PFSK-1 (cell line): ENCODE measurements at regions not wholly inside any gene's neighbourhood (a gene's known extent, or its start where the extent isn't known, plus 50 kb on each side); places are given as distances from the start of the nearest gene placed in this dataset.

Source experiments
- FOXP2 ChIP-seq: optimal IDR thresholded peaks from 2 replicates; pipeline ENCODE3; 2011; ENCODE audit warnings: borderline replicate concordance, control low read depth, inconsistent platforms; ENCODE audit not compliant: insufficient read depth; ENCODE audit errors: extremely low read length, extremely low read depth
- POLR2AphosphoS5 ChIP-seq: IDR thresholded peaks from 2 replicates; pipeline ENCODE4 v1.6.1; 2012; ENCODE audit warnings: low read depth, mild to moderate bottlenecking, control low read depth, low read length, moderate library complexity
- SIN3A ChIP-seq: IDR thresholded peaks from 2 replicates; pipeline ENCODE4 v1.6.1; 2012; ENCODE audit warnings: mild to moderate bottlenecking, low read length, moderate library complexity, borderline replicate concordance; ENCODE audit not compliant: insufficient read depth
- TAF1 ChIP-seq: IDR thresholded peaks from 2 replicates; pipeline ENCODE4 v1.6.1; 2012; ENCODE audit warnings: low read length, control low read depth, borderline replicate concordance; ENCODE audit not compliant: insufficient read depth
- TF ChIP-seq, protein P1 (sequence below), 2 experiments: IDR thresholded peaks; 2 replicates each; pipeline versions ENCODE4 v1.6.1 to v1.8.0; 2011 to 2012; ENCODE audit warnings: low read depth in 2 of 2, low read length in 2 of 2, control low read depth in 1 of 2, inconsistent platforms in 1 of 2, mild to moderate bottlenecking in 1 of 2, moderate library complexity in 1 of 2; ENCODE audit not compliant: insufficient read depth in 1 of 2

DNA sequence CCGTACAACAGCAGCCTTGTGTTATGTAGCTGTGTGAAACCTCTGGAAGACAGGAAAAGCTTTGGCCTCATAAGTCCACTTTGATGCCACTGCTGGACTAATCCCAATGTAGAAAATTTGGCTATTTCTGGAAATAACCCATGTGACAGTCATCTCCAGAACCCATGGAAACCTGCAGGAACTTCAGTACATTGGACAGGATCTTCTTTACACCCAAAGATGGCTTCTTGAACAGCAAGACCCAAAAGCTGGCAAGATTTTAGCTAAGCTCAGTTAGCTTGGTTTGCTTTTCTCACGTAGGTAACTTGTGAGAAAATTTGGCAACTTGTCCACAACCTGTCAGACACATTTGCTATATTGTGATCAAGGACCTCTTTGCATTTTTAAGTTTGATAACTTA lies 74.8 kb upstream of the RCN1 start:
- TF ChIP-seq SIN3A = no peak
- TF ChIP-seq, protein P1, sequence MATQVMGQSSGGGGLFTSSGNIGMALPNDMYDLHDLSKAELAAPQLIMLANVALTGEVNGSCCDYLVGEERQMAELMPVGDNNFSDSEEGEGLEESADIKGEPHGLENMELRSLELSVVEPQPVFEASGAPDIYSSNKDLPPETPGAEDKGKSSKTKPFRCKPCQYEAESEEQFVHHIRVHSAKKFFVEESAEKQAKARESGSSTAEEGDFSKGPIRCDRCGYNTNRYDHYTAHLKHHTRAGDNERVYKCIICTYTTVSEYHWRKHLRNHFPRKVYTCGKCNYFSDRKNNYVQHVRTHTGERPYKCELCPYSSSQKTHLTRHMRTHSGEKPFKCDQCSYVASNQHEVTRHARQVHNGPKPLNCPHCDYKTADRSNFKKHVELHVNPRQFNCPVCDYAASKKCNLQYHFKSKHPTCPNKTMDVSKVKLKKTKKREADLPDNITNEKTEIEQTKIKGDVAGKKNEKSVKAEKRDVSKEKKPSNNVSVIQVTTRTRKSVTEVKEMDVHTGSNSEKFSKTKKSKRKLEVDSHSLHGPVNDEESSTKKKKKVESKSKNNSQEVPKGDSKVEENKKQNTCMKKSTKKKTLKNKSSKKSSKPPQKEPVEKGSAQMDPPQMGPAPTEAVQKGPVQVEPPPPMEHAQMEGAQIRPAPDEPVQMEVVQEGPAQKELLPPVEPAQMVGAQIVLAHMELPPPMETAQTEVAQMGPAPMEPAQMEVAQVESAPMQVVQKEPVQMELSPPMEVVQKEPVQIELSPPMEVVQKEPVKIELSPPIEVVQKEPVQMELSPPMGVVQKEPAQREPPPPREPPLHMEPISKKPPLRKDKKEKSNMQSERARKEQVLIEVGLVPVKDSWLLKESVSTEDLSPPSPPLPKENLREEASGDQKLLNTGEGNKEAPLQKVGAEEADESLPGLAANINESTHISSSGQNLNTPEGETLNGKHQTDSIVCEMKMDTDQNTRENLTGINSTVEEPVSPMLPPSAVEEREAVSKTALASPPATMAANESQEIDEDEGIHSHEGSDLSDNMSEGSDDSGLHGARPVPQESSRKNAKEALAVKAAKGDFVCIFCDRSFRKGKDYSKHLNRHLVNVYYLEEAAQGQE (IDR thresholded peaks at IDR 0.05; ENCODE audit: insufficient read depth in 1 of 2, low read depth in 2 of 2, low read length in 2 of 2) = peak in 1 of 2 experiments; percentile 73; a peak in 2 of 4 replicates

GRCh38 chr11:32015427-32015826 lies 75.4 kb upstream of the RCN1 start:
- no peak for TF ChIP-seq FOXP2
- TF ChIP-seq TAF1 = no peak

GRCh38 chr11:32013603-32014002 lies 77.3 kb upstream of the RCN1 start:
- TF ChIP-seq SIN3A (no peak), TAF1 (no peak), FOXP2 (no peak), POLR2AphosphoS5 (no peak)
- TF ChIP-seq, protein P1 (IDR thresholded peaks at IDR 0.05; ENCODE audit: insufficient read depth in 1 of 2, low read depth in 2 of 2, low read length in 2 of 2) = no peak

- TF ChIP-seq SIN3A = no peak
- TF ChIP-seq FOXP2 = no peak
- no peak for TF ChIP-seq POLR2AphosphoS5
- no peak for TF ChIP-seq TAF1
- TF ChIP-seq, protein P1 (IDR thresholded peaks at IDR 0.05; ENCODE audit: insufficient read depth in 1 of 2, low read depth in 2 of 2, low read length in 2 of 2) = no peak
Observed at GRCh38 chr11:32012049-32012448, 78.8 kb upstream of the RCN1 start.

- TF ChIP-seq, protein P1 (IDR thresholded peaks at IDR 0.05; ENCODE audit: insufficient read depth in 1 of 2, low read depth in 2 of 2, low read length in 2 of 2) = no peak
- TF ChIP-seq SIN3A (no peak), POLR2AphosphoS5 (no peak), FOXP2 (no peak), TAF1 (no peak)
Observed at GRCh38 chr11:32008880-32009551, 81.9 kb upstream of the RCN1 start.
